22Rv1 (cell line): ENCODE measurements at regions not wholly inside any gene's neighbourhood (a gene's known extent, or its start where the extent isn't known, plus 50 kb on each side); places are given as distances from the start of the nearest gene placed in this dataset.

ENCODE experiments used
- ZFX ChIP-seq: fragments of 450-650 bp; IDR thresholded peaks from 2 replicates; pipeline ENCODE4 v1.6.1; 2017; ENCODE audit warnings: antibody characterized with exemption, borderline replicate concordance
- TF ChIP-seq, protein P1 (sequence below): fragments of 450-650 bp; IDR thresholded peaks from 2 replicates; pipeline ENCODE4 v1.5.1; 2017; ENCODE audit warnings: mild to moderate bottlenecking

DNA sequence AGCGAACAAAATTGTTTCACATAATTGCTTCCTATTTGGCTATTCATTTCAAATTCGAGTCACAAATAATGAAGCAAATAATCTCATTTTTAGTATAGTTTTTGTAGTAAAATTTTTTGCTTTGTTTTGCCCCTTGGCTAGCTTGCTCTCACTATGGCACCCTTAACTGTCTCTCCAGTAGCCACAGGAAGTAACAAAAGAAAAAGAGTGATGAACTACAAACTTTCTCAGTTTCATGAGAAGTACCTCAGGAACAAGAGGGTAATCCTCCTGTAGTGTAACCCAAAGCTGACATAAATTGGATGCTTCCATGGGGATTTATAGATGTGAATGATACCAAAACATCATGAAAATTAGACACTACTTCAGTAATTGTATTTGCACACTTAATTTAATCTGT, 242.9 kb downstream of the BARHL2 start:
- TF ChIP-seq, protein P1, sequence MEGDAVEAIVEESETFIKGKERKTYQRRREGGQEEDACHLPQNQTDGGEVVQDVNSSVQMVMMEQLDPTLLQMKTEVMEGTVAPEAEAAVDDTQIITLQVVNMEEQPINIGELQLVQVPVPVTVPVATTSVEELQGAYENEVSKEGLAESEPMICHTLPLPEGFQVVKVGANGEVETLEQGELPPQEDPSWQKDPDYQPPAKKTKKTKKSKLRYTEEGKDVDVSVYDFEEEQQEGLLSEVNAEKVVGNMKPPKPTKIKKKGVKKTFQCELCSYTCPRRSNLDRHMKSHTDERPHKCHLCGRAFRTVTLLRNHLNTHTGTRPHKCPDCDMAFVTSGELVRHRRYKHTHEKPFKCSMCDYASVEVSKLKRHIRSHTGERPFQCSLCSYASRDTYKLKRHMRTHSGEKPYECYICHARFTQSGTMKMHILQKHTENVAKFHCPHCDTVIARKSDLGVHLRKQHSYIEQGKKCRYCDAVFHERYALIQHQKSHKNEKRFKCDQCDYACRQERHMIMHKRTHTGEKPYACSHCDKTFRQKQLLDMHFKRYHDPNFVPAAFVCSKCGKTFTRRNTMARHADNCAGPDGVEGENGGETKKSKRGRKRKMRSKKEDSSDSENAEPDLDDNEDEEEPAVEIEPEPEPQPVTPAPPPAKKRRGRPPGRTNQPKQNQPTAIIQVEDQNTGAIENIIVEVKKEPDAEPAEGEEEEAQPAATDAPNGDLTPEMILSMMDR = no peak
- TF ChIP-seq ZFX = no peak
